Panc1 (cell line): ENCODE measurements at regions not wholly inside any gene's neighbourhood (a gene's known extent, or its start where the extent isn't known, plus 50 kb on each side); places are given as distances from the start of the nearest gene placed in this dataset.

Experiments
- ATAC-seq: fragments of 200-7000 bp; cut with Tn5 transposase; 2 replicates; pipeline ENCODE4 v1.9.1; 2020; ENCODE audit warnings: mild to moderate bottlenecking, moderate library complexity
- BruUV-seq: library from RNA; stranded (reverse); fragments of 400-500 nt; replicated peaks from 2 replicates; lab custom pipeline; 2021; lab: Mats Ljungman, UMichigan
- CTCF ChIA-PET: fragments of 300-600 bp; sonication (Branson Sonifier 250); formaldehyde crosslinking; loops from one replicate; lab custom pipeline; 2022; ENCODE audit warnings: antibody characterized with exemption; lab: Charles Lee
- POLR2A ChIA-PET: fragments of 300-600 bp; sonication (Branson Sonifier 250); formaldehyde crosslinking; loops from one replicate; lab custom pipeline; 2022; ENCODE audit warnings: antibody characterized with exemption; lab: Charles Lee
- DNase-seq: peaks from one replicate; pipeline ENCODE4 v3.0.0-alpha.2; 2010; ENCODE audit warnings: low read depth, low spot score
- H3K27ac ChIP-seq: 2 replicates; pipeline ENCODE4 v1.5.1; 2011; ENCODE audit warnings: mild to moderate bottlenecking, low read length, inconsistent platforms
- H3K27me3 ChIP-seq: fragments of 200-500 bp; sonication (Bioruptor generic); 2 replicates; pipeline ENCODE4 v1.6.0; 2014; ENCODE audit warnings: low read length, inconsistent platforms; ENCODE audit not compliant: control insufficient read depth, insufficient read depth
- H3K36me3 ChIP-seq: fragments of 200-500 bp; sonication (Bioruptor generic); 2 replicates; pipeline ENCODE4 v1.5.1; 2014; ENCODE audit warnings: inconsistent platforms, mild to moderate bottlenecking, low read length, moderate library complexity; ENCODE audit not compliant: control insufficient read depth, insufficient read depth
- H3K4me1 ChIP-seq: 2 replicates; pipeline ENCODE4 v1.5.1; 2011; ENCODE audit warnings: inconsistent platforms, mild to moderate bottlenecking, low read length, moderate library complexity; ENCODE audit not compliant: control insufficient read depth, insufficient read depth
- H3K4me3 ChIP-seq, 2 experiments: 2 replicates each; pipeline ENCODE4 v1.5.1; 2011 to 2012; ENCODE audit warnings: low read depth in 2 of 2, low read length in 2 of 2, mild to moderate bottlenecking in 2 of 2, inconsistent platforms in 1 of 2, moderate library complexity in 1 of 2
- H3K9me3 ChIP-seq: fragments of 200-500 bp; sonication (Bioruptor generic); 2 replicates; pipeline ENCODE4 v1.5.1; 2014; ENCODE audit warnings: low read depth, mild to moderate bottlenecking, inconsistent platforms, low read length, moderate library complexity; ENCODE audit not compliant: control insufficient read depth, insufficient read depth
- CTCF ChIP-seq: fragments of 450-650 bp; IDR thresholded peaks from 2 replicates; pipeline ENCODE4 v1.5.1; 2017; ENCODE audit warnings: mild to moderate bottlenecking
- POLR2AphosphoS5 ChIP-seq: IDR thresholded peaks from 2 replicates; pipeline ENCODE4 v1.6.1; 2012; ENCODE audit warnings: mild to moderate bottlenecking, low read depth, low read length, moderate library complexity
- REST ChIP-seq, 2 experiments: IDR thresholded peaks; 2 replicates each; pipeline ENCODE4 v1.6.1; 2011 to 2012; ENCODE audit warnings: low read depth in 2 of 2, control low read depth in 1 of 2, low read length in 1 of 2, mild to moderate bottlenecking in 1 of 2, moderate library complexity in 1 of 2; ENCODE audit not compliant: insufficient read depth in 1 of 2
- SIN3A ChIP-seq: IDR thresholded peaks from 2 replicates; pipeline ENCODE4 v1.6.1; 2012; ENCODE audit warnings: low read depth, mild to moderate bottlenecking, low read length, moderate library complexity, borderline replicate concordance; ENCODE audit not compliant: insufficient read depth
- TCF7L2 ChIP-seq: IDR thresholded peaks from 2 replicates; pipeline ENCODE4 v1.6.1; 2011; ENCODE audit warnings: mild to moderate bottlenecking, low read depth, low read length, inconsistent platforms
- in situ Hi-C: cut with HindIII; loops from 2 replicates; pipeline ENCODE4 v1.10.0; 2016; ENCODE audit warnings: low sequenced_read_pairs, low pct_unique_long_range_greater_than_20kb
- intact Hi-C: fragments of 100-400 bp; cut with micrococcal nuclease; formaldehyde crosslinking; loops from one replicate; pipeline ENCODE4 v1.10.0; 2022; ENCODE audit not compliant: unreplicated experiment

DNA sequence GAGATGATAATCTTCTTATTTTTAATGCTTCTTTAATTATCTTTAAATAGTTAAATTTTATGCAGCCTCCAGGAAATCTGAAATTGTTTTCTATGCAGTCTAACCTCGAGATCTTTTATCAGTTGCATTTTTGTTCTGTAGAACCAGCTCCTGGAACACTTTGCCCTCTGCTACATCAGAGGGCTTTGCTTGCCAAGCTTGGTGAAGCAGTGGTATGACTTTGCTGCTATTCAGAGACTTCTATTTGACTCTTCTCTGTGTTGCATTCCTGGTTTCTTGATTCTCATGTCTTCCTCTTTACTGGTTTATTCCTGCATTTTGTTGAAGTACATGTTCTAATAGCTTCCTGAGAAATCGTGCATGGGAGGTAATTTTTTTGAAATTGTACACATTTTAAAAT lies 163.7 kb upstream of the TMEM229A start:
- ATAC-seq = no peak
- H3K27me3 ChIP-seq = no peaks in the 10 kb centered on the region
- no peak for DNase-seq
- no peak overlapping the region for H3K4me3 ChIP-seq
- no peak for TF ChIP-seq CTCF
- TF ChIP-seq TCF7L2 = no peak
- TF ChIP-seq POLR2AphosphoS5 = no peak
- no peak for TF ChIP-seq REST (IDR thresholded peaks at IDR 0.05; ENCODE audit: insufficient read depth in 1 of 2, low read depth in 2 of 2, low read length in 1 of 2)
- no peak for TF ChIP-seq SIN3A
- H3K27ac ChIP-seq = no peak overlapping the region
- POLR2A ChIA-PET = no interaction called here
- H3K36me3 ChIP-seq = no peaks in the 10 kb centered on the region
- no TSS peak for BruUV-seq
- CTCF ChIA-PET = no interaction called here
- no peaks in the 10 kb centered on the region for H3K4me1 ChIP-seq
- in situ Hi-C loops = no loop called here
- no peaks in the 10 kb centered on the region for H3K9me3 ChIP-seq
- intact Hi-C loops = no loop called here

GRCh38 chr7:124192885-124193284 lies 160.0 kb upstream of the TMEM229A start:
- ChIA-PET CTCF (no interaction called here), POLR2A (no interaction called here)
- Histone ChIP-seq H3K27ac (no peak overlapping the region), H3K9me3 (no peaks in the 10 kb centered on the region), H3K4me3 (no peak overlapping the region), H3K36me3 (no peaks in the 10 kb centered on the region), H3K4me1 (no peaks in the 10 kb centered on the region), H3K27me3 (no peaks in the 10 kb centered on the region)
- in situ Hi-C loops (no loop called here), intact Hi-C loops (no loop called here)
- no TSS peak for BruUV-seq
- no peak for DNase-seq
- no peak for ATAC-seq
- TF ChIP-seq TCF7L2 (no peak), SIN3A (no peak), POLR2AphosphoS5 (no peak), CTCF (no peak), REST (IDR thresholded peaks at IDR 0.05; ENCODE audit: insufficient read depth in 1 of 2, low read depth in 2 of 2, low read length in 1 of 2) (no peak)
